ENCODE measurements at regions not wholly inside any gene's neighbourhood (a gene's known extent, or its start where the extent isn't known, plus 50 kb on each side); places are given as distances from the start of the nearest gene placed in this dataset.
"Not testable (repeated sequence)": the region's sequence is repeated elsewhere in the genome, so short reads cannot be mapped to it uniquely, and the experiment has no call there.

DNA sequence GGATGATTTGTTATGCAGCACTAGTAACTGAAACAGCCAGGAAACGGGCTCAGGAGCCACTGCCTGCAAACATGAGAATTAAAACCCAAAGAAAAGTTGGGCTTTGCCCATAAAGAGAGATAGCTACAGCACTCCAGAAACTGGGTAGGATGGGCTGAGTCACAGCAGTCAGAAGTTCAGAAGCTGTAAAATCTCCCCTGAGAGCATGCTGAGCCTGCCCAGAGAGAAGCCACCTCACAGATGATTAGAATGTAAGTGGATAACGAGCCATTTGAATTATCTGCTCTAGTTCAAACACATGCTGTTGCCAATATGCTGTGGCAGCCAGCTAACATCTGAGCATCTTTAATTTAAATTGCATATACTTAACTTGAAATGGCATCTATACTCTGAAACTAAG, 388.1 kb upstream of the ACVR2A start:
- DNase-seq, result peak; percentile 43

DNA sequence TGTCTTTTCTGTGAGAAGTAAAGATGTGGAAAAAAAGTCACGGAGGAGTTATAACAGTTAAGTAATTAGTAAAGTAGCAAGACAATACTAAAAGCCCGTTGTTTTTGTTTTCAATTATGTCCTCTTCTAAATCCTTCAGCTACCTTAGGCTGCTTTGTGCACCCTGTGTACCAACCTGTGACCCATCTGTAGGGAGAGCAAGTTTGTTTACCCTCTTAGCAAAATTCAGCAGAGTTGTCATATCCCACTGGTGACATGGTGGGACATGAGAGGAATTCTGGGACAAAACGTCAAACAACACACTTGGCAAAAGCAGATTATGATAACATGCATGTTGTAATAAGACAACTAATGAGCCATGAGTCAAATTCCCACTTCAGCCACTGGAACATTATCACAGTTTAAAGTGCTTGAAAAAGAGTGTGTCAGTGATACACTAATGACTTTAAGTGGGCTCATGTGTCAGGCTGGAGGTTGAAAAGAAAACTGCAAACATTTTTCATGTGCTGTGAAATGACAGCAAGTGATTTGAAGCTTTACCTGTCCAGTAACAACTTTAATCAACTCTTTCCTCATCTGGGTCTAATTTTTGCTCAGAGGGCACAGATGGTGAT, 392.8 kb upstream of the ACVR2A start:
- no peak for DNase-seq

GRCh38 chr2:147450661-147451510, 393.9 kb upstream of the ACVR2A start:
- peak; percentile 42 for DNase-seq

- DNase-seq, result peak; percentile 54
Observed at GRCh38 chr2:147449323-147449991, 395.4 kb upstream of the ACVR2A start.

DNA sequence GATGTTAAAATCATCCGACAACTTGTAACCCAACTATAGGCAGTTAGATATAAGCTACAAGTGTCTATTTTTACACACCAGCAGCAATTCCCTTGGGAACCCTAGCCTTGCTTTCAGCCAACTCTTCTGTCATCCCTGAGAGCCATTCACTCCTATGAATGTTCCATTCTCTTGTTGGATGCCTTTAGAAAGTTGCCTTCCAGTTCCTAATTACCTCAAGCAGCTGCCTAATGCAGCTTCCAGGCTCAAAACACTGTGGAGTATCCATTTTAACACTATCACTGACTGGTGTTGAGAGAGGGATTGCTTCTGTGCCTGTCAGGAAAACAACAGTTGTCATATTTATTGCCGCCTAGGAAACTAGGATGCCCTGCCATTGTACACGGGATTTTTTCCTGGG, 402.0 kb upstream of the ACVR2A start:
- peak; percentile 27 for DNase-seq

DNA sequence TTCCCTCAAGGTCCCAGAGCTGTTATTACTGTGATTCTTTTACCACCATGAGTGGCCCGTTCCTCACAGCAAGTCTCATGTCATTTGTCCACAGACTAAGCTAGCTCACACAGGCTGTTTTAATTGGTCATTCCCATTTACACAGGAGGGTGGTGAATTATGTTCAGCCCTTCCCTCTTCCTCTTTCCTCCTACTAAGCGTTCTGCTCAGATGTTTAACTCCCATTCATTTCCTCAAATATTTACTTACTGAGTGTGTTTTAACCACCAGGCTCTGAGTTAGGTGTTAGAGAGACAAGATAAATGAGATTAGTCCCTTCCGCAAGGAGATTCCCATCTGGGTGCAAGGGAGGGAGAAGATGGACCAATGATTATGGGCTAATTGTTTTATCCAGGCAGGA, 403.6 kb upstream of the ACVR2A start:
- no peak for DNase-seq

- peak; percentile 52 for DNase-seq
Observed at GRCh38 chr2:147440734-147441133, 404.1 kb upstream of the ACVR2A start.

- no peak for DNase-seq
Observed at GRCh38 chr2:147439986-147440385, 404.8 kb upstream of the ACVR2A start.

DNA sequence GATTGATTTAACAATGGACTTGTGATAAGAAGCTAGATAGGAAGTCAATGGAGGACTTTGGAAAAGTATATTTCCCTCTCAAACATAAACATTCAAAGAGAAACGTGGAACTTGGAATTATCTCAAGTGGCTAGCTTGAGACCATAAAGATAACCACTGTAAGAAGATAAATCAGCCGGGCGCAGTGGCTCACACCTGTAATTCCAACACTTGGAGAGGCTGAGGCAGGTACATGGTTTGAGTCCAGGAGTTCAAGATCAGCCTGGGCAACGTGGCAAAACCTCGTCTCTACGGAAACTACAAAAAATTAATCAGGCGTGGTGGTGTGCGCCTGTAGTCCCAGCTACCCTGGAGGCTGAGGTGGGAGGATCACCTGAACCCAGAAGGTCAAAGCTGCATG, 405.9 kb upstream of the ACVR2A start:
- DNase-seq, result no peak

DNA sequence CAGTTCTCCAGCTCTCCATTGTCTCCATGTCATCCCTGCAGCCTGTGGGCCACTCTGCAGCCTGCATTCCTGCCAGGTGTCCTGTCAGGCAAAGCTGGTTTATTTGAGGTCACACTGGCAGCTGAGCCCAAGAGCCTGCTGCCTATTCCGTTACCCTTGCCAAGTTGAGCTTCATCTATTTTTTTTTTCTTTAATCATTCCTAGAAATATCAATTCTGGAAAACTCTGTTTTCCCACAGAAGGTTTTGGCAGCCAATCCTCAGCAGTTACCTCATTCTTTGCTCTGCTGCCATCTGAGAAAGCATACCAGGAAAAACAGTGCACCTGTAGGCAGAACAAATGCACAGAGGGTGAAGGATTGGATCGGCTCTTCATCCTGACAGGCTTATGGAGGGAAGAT, 411.0 kb upstream of the ACVR2A start:
- DNase-seq, result no peak

DNA sequence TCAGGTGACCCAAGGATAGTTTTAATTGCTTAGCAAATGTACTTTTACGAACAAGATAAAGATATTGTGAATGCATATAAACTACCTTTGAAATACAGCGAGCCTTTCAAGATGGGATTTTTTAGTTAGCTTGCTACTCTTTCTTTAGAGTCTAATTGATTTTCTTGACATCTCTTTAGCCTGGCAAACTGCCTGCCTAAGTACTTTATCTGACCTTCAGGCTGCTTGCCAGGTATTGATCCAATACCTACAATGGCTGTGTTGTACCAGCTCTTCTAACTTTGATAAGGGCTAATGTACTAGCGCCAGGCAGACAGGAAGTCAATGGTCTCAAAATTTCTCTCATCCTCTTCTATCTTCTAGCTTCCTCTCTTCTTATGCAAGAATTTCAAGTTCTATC, 414.4 kb upstream of the ACVR2A start:
- DNase-seq, result no peak

DNA sequence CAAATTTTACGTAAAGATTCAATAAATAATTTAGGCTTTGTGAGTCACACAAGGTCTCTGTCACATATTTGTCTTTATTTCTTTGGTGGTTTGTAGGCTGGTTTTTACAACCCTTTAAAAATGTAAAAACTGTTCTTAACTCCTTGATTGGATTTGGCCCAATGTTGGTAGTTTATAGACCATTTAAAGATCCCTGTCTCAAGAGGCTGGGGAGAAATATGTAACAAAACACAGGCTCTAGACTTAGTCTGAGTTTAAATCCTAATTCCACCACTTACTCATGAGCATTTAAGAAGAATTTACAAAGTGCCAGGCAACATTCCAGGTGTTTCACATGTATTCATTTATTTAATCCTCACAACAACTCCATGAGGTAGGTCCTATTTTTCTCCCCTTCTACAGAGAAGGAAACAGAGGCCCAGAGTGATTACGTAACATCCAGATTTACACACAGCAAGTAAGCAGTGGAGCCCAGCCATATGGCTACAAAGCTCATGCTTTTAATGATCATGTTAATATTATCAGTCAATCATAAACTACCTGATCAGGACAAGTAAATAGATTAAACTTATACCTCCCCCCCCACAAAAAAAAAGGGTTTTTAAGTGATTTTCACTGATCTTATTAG, 416.6 kb upstream of the ACVR2A start:
- DNase-seq, result no peak

DNA sequence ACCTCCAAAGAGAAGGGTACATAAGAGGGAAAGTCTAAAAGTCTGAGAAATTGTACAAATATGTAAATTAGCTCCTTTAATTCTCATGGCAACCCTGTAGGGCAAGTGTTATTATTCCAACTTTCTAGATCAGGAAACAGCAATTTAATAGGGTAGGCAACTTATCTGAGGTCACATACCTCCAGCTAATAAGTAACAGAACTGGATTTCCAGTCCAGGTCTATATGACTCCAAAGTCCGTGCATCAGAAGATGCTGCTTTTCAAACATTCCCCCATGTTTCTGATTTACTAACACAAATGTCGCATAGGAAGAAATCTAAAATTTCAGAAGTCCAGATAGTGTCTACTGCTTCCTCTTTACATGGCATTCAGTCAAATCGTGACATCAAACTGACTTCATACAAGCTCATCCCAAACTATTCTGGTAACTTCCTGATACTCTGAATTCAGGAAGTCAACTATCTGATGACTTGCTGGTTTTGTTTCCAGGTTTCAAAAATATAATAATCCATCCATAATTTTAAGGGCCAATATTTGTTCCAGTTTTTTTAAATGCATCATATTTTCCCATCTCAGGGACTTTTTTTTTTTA, 419.3 kb upstream of the ACVR2A start:
- no peak for DNase-seq

DNA sequence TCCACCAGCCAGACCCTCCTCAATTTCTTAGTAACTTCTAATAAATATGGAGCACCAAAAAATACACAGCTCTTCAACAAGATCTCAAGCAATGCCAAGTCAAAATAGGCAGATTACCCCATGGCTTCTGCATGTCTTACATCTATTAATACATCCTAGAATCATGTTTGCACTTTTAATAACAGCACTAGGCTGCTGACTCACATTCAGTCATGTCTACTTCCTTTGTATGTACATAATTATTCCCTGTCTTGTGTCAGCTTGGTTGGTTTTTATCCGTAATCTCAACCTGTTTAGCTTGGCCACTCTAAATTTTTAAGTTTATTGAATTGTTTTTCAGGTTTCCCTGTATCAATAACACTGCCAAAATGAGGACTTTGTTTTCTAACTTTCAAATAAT, 420.1 kb upstream of the ACVR2A start:
- no peak for DNase-seq

GRCh38 chr2:147420947-147421675, 423.7 kb upstream of the ACVR2A start:
- no peak for DNase-seq

- DNase-seq, result no peak
Observed at GRCh38 chr2:147420517-147420916, 424.3 kb upstream of the ACVR2A start.

DNA sequence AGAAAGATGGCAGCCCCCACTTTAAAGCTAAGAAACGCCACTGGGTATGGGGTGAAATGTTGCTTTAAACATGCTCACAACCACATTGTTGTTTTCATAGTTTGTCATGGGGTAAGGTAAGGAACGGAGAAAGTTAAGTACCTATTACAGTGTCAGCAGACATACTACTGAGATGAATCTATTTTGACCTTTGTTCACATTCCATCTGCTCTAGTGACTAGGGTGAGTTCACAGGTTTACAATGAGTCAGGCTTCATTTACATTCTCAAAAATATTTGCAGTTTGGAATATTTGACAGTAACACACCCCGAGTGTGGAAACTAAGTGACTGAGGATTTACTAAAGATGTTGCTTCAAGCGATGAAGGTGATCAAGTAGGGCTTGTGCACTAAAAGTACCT, 428.7 kb upstream of the ACVR2A start:
- no peak for DNase-seq

- DNase-seq, result not testable (repeated sequence)
Observed at GRCh38 chr2:147414656-147415055, 430.2 kb upstream of the ACVR2A start.

- no peak for DNase-seq
Observed at GRCh38 chr2:147408357-147408756, 436.5 kb upstream of the ACVR2A start.

GRCh38 chr2:147405651-147406050, 439.2 kb upstream of the ACVR2A start:
- DNase-seq, result no peak

GRCh38 chr2:147398996-147399395, 445.8 kb upstream of the ACVR2A start:
- DNase-seq, result no peak

DNA sequence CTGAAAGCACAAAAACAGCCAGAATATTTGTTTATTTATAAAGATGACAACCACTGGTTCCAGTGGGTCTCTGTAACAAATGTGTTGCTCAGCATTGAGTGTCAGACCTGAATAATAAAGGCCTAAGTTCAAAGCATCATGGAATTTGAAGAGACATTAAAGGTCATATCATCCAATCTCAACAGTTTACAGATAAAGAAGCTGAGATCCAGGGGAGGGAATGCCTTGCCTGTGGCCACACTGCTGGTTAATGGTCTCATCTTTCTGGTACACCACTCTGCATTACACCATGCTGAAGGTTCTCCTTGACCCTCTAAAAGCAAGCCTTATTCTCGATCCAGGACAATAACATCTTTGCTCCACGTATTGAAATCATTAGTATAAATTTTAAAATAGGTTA, 446.5 kb upstream of the ACVR2A start:
- no peak for DNase-seq
